Activated CD4-positive, alpha-beta T cell treated with anti-CD3 and anti-CD28 coated beads for 36 hours (primary cell): ENCODE measurements at regions not wholly inside any gene's neighbourhood (a gene's known extent, or its start where the extent isn't known, plus 50 kb on each side); places are given as distances from the start of the nearest gene placed in this dataset.
A peak's percentile ranks its signal among the peaks of the same experiment; 100 is the strongest.

Source experiments
- ATAC-seq: fragments of 200-7000 bp; cut with Tn5 transposase; one replicate; pipeline ENCODE4 v1.10.0; 2021; ENCODE audit warnings: mild to moderate bottlenecking, moderate library complexity
- CTCF ChIA-PET: fragments of 350-600 bp; sonication (Branson Sonifier 250); formaldehyde crosslinking; loops from one replicate; lab custom pipeline; 2021; ENCODE audit warnings: antibody characterized with exemption; lab: Charles Lee
- POLR2A ChIA-PET: fragments of 350-600 bp; sonication (Branson Sonifier 250); formaldehyde crosslinking; loops from one replicate; lab custom pipeline; 2021; ENCODE audit warnings: antibody characterized with exemption, inconsistent platforms; lab: Charles Lee
- DNase-seq: peaks from one replicate; pipeline ENCODE4 v3.0.0-alpha.2; 2020
- H3K27ac Mint-ChIP-seq: one replicate; pipeline ENCODE4 v1.8.0; 2021; ENCODE audit warnings: mixed read lengths
- H3K27me3 Mint-ChIP-seq: one replicate; pipeline ENCODE4 v1.8.0; 2021; ENCODE audit warnings: mixed read lengths
- H3K36me3 Mint-ChIP-seq: one replicate; pipeline ENCODE4 v1.8.0; 2021; ENCODE audit warnings: low read depth, mixed read lengths
- H3K4me1 Mint-ChIP-seq: one replicate; pipeline ENCODE4 v1.8.0; 2021; ENCODE audit warnings: mixed read lengths
- H3K4me3 Mint-ChIP-seq: one replicate; pipeline ENCODE4 v1.8.0; 2021; ENCODE audit warnings: mild to moderate bottlenecking, moderate library complexity, mixed read lengths
- H3K9me3 Mint-ChIP-seq: one replicate; pipeline ENCODE4 v1.8.0; 2021; ENCODE audit warnings: low read depth, mixed read lengths
- intact Hi-C, 2 experiments: fragments of 100-400 bp; cut with DNase I in 1 of 2; cut with micrococcal nuclease in 1 of 2; formaldehyde crosslinking; loops; one replicate each; pipeline versions ENCODE4 v1.14.2 to v1.15.1; 2022 to 2024; cut with DNase I, micrococcal nuclease

GRCh38 chr3:70120357-70120966 is 120.9 kb downstream of the SAMMSON start:
- POLR2A ChIA-PET: no interaction called here
- Mint-ChIP-seq H3K4me1 (no peaks in the 10 kb centered on the region), H3K27ac (no peak overlapping the region), H3K9me3 (no peaks in the 10 kb centered on the region), H3K27me3 (peaks cover 19% of the 10 kb centered on the region), H3K36me3 (no peaks in the 10 kb centered on the region), H3K4me3 (no peak overlapping the region)
- intact Hi-C loops: loop anchor here (1.0 to 5.0 kb wide), 3 partner anchors 53 to 239 kb away; no protein-coding TSS in a partner anchor
- peak; percentile 58 for ATAC-seq
- peak; percentile 84 for DNase-seq
- CTCF ChIA-PET: interaction anchor here (0.6 to 3.7 kb wide), 12 partner anchors 9 to 1559 kb away, joined by 3 to 27 read pairs (median 3); no protein-coding TSS in a partner anchor

GRCh38 chr3:70127192-70127591 is 127.7 kb downstream of the SAMMSON start:
- intact Hi-C loops: no loop called here
- peaks cover 14% of the 10 kb centered on the region for H3K27me3 Mint-ChIP-seq
- CTCF ChIA-PET: interaction anchor here (0.9 kb wide), 1 partner anchor 18 kb away, joined by 3 read pairs; no protein-coding TSS in a partner anchor
- H3K27ac Mint-ChIP-seq: no peak overlapping the region
- DNase-seq (no peak), ATAC-seq (no peak)
- no peaks in the 10 kb centered on the region for H3K36me3 Mint-ChIP-seq
- no peak overlapping the region for H3K4me3 Mint-ChIP-seq
- POLR2A ChIA-PET: no interaction called here
- no peaks in the 10 kb centered on the region for H3K4me1 Mint-ChIP-seq
- no peaks in the 10 kb centered on the region for H3K9me3 Mint-ChIP-seq

DNA sequence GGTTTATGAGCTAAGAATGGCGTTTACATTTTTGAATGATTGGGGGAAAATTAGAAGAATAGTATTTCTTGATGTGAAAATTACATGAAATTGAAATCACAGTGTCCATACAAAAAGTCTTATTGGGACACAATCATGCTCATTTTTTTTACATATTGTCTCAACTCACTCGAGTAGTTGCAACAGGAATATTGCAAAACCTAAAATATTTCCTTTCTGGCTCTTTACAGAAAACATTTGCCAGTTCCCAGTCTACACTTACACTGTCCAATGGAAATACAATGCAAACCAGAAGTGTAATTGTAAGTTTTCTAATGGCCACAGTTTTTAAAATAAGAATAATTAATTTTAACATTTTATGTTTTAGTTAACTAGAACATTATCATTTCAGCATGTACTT is 137.8 kb downstream of the SAMMSON start:
- ChIA-PET POLR2A (no interaction called here), CTCF (no interaction called here)
- peaks cover 4% of the 10 kb centered on the region for H3K27me3 Mint-ChIP-seq
- H3K4me3 Mint-ChIP-seq: no peak overlapping the region
- H3K27ac Mint-ChIP-seq: no peak overlapping the region
- H3K4me1 Mint-ChIP-seq: no peaks in the 10 kb centered on the region
- intact Hi-C loops: no loop called here
- DNase-seq (no peak), ATAC-seq (no peak)
- no peaks in the 10 kb centered on the region for H3K36me3 Mint-ChIP-seq
- no peaks in the 10 kb centered on the region for H3K9me3 Mint-ChIP-seq

- Mint-ChIP-seq H3K27me3 (peaks cover 4% of the 10 kb centered on the region), H3K36me3 (no peaks in the 10 kb centered on the region), H3K9me3 (no peaks in the 10 kb centered on the region), H3K4me3 (no peak overlapping the region), H3K4me1 (no peaks in the 10 kb centered on the region), H3K27ac (no peak overlapping the region)
- CTCF ChIA-PET: no interaction called here
- DNase-seq (no peak), ATAC-seq (no peak)
- intact Hi-C loops: no loop called here
- POLR2A ChIA-PET: no interaction called here
Measured at GRCh38 chr3:70138606-70139005, 139.1 kb downstream of the SAMMSON start.
